NCI-H748 treated with DMSO at 0.1 percent for 48 hours (cell line): ENCODE measurements at regions not wholly inside any gene's neighbourhood (a gene's known extent, or its start where the extent isn't known, plus 50 kb on each side); places are given as distances from the start of the nearest gene placed in this dataset.
A peak's percentile ranks its signal among the peaks of the same experiment; 100 is the strongest.

Source experiments
- DNase-seq: peaks from one replicate; lab custom pipeline; 2025; lab: John Stamatoyannopoulos, UW

DNA sequence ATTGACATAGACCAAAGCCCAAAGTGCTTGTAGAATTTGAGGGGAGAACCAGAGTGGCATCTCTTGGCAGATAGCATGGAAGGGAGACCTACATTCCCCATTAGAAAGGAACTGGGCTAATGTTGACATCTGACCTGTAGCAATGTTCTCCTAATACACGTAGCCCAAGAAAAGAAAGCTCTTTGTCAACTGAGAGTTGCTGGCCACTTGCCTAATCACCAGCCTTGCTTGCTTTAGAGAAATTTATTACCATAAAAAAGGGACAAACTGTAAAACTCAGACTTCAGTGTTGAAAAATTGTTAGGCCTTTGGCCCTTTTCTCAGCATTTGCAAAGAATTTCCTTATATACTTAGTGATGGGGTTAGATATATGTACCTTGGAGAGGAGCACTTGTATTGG lies 777.5 kb downstream of the MAFB start:
- no peak for DNase-seq

GRCh38 chr20:39910536-39910935 lies 778.5 kb downstream of the MAFB start:
- no peak for DNase-seq

- DNase-seq: no peak
Observed at GRCh38 chr20:39909447-39909846, 779.6 kb downstream of the MAFB start.

- no peak for DNase-seq
Observed at GRCh38 chr20:39904476-39905112, 784.4 kb downstream of the MAFB start.

DNA sequence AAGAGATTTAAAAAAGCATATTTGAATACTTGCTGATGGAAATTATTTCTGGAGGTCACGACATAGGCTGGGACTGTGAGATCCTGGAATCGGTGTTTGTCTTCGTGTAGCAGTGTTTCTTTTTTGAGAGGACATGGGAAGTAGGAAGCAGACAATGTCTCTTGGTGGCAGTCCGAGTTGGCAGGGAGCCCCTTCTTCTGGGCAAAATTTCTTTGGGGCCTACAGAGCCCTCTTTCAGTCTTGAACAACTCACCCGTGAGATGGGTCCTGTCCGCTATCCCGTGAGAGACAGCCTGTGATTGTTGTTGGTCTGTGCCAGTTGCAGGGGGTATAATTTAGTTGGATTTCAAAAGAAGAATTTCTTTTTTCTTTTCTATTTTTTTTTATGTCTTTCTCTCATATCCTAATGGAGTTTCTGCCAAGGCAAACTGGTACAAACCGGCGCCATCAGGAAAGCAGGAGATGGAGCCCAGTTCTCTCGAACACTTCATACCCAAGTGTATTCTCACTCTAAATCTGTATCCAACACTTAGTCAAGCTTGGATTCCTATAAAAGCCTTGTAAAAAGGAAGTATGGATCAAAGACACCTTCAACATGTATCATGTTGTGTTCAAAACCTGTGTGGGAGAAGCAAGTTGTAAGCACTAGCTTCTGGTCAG lies 785.1 kb downstream of the MAFB start:
- DNase-seq: no peak

- DNase-seq: no peak
Observed at GRCh38 chr20:39899881-39900280, 789.2 kb downstream of the MAFB start.

GRCh38 chr20:39898467-39898852 lies 790.6 kb downstream of the MAFB start:
- DNase-seq: no peak

DNA sequence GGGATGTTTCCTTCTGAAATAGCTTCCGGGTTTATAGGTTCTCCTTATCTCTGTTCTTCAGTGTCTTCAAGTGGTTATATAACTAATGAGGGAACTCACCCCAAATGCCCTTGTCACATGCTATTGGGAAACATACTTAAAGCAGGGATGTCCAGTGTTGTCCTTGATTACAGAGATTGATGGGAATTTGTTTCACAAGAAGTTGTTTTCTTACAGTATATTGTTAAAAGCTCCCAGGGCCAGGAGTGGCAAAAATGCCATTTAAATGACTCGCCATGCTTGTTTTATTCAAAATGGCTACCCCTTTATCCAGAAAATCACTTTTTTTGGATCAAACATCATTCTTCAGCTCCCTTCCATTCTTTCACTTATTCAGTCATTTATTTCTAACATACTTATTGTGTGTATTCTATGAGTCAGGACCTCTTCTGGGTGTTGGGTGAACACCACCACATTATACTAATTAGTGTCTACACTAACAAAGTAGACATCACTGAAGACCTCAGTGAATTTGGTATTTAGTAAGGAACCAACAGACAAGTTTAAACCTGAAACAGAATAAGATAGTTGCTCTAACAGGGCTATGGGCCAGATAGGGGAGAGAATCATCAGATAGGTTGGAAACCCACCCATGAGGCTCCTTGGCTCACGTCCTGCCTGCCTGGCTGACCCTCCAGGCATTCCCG lies 791.1 kb downstream of the MAFB start:
- DNase-seq: no peak

GRCh38 chr20:39897058-39897457 lies 792.0 kb downstream of the MAFB start:
- DNase-seq: no peak

DNA sequence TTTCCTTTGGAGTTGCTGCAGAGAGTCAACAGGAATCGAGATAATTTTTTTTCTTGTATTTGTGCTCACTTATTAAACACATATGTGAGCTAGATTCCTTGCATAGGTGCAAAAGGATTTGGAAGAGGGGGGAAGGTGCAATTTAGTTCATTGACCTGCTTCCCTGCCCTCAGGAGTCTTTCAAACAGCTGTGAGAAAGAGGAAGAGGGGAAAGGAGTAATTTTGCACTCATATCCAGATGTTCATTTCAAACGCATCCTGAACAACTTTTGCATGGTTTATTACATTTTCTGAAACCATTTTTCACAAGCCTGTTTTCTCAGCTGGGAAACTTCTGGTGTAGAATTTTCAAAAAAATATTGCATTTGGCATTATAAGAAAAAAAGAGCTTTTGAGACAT lies 795.0 kb downstream of the MAFB start:
- no peak for DNase-seq

DNA sequence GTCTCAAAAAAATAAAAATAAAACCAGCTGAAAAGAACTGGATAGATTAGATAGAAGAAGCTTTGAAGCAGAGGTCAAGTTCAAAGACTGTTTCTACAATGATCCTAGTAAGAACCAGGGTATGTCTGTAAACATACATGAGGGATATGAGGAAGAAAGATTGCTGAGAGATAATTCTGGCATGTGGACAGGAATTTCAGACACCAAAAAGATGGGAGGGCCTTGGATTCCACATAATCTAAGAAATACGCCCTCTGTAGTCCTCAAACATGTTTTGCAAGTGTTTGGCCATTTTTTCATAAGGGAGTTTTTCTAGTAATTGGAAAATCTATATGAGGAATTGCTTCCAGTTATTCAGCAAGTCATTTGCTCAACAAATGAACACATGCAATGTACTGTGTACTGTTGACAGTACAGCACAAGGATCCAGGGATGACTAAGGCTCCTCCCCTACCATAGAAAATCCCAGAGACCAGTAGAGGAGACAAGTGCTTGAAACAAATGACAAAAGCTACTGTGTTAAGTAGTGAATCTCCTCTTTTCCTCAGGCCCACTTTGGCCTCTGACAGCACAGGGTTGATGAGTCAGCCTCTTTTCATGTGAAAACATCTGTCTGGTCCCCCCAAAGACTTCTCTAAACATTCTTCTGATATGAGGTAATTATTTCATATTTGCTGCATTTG lies 795.9 kb downstream of the MAFB start:
- no peak for DNase-seq

GRCh38 chr20:39890697-39891096 lies 798.3 kb downstream of the MAFB start:
- DNase-seq: no peak

- no peak for DNase-seq
Observed at GRCh38 chr20:39888310-39888709, 800.7 kb downstream of the MAFB start.

GRCh38 chr20:39886650-39887190 lies 802.3 kb downstream of the MAFB start:
- no peak for DNase-seq

- no peak for DNase-seq
Observed at GRCh38 chr20:39885975-39886649, 802.9 kb downstream of the MAFB start.

- no peak for DNase-seq
Observed at GRCh38 chr20:39882806-39883205, 806.2 kb downstream of the MAFB start.

GRCh38 chr20:39880890-39881289 lies 808.1 kb downstream of the MAFB start:
- peak; percentile 22 for DNase-seq

DNA sequence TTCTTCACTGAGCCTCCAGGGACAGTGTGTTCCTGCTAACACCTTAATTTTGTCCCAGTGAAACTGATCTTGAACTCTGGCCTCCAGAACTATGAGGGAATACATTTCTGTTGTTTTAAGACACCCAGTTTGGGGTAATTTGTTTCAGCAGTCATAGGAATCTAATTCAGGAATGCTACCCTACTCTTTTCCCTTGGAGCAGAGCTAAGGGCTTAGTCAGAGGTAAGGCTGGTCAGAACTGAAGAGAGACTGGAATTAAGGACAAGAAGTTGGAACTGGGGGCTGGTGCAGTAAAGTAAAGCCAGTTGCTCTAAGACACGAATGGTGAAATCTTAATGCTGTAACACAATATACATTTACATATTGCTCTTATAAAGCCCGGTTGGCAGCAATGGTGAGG lies 809.7 kb downstream of the MAFB start:
- DNase-seq: no peak

- DNase-seq: no peak
Observed at GRCh38 chr20:39878809-39879208, 810.2 kb downstream of the MAFB start.

- DNase-seq: no peak
Observed at GRCh38 chr20:39878320-39878719, 810.7 kb downstream of the MAFB start.

DNA sequence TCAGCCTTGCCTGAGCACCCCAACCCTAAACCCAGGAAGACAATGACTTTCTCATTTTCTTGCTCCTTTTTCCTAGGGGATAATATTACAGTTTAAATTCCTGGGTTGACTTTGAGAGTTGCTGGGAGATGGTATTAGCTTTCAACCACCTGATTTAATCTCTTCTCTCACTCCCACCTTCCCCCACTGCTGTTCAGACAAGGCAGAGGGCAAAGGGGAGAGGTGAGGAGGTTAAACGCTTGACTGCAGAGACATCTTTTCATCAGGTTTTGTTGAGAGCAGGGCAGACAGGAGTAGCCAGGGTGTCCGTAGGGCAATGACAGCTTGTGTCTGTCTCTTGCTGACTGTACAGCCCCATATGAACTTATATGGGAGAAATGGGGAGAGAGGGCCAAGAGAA lies 811.2 kb downstream of the MAFB start:
- no peak for DNase-seq
